OCI-LY7 (cell line): ENCODE measurements at regions not wholly inside any gene's neighbourhood (a gene's known extent, or its start where the extent isn't known, plus 50 kb on each side); places are given as distances from the start of the nearest gene placed in this dataset.

Source experiments
- EZH2phosphoT487 ChIP-seq: fragments of 200-600 bp; sonication (generic); IDR thresholded peaks from 2 replicates; pipeline ENCODE4 v1.6.1; 2018; ENCODE audit warnings: low read depth, borderline replicate concordance, mild to moderate bottlenecking, mixed run types, antibody characterized with exemption, low read length, moderate library complexity, mixed read lengths
- TF ChIP-seq, protein P1 (sequence below): fragments of 200-600 bp; sonication (generic); conservative IDR thresholded peaks from 2 replicates; pipeline ENCODE4 v1.5.1; 2014; ENCODE audit warnings: mild to moderate bottlenecking, antibody characterized with exemption, low read length, moderate library complexity, mixed read lengths

DNA sequence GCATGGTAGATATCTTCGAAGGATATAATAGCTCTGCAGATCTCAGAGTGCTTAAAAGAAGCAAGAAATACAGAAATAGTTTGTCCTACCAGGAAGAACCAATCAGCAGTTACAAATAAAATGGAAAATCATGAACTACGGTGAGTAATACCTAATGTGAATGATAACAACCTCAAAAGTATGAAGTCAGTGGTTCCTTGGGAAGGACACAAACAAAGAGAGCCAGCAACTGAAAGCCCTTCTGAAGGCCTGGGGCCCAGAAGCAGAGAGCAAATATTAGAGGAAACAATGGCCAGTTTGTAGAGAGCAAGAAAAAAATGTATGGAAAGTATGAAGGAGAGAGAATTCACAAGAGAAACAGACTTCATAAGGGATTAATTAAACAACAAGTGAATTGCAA, 226.8 kb upstream of the CHST9 start:
- TF ChIP-seq, protein P1, sequence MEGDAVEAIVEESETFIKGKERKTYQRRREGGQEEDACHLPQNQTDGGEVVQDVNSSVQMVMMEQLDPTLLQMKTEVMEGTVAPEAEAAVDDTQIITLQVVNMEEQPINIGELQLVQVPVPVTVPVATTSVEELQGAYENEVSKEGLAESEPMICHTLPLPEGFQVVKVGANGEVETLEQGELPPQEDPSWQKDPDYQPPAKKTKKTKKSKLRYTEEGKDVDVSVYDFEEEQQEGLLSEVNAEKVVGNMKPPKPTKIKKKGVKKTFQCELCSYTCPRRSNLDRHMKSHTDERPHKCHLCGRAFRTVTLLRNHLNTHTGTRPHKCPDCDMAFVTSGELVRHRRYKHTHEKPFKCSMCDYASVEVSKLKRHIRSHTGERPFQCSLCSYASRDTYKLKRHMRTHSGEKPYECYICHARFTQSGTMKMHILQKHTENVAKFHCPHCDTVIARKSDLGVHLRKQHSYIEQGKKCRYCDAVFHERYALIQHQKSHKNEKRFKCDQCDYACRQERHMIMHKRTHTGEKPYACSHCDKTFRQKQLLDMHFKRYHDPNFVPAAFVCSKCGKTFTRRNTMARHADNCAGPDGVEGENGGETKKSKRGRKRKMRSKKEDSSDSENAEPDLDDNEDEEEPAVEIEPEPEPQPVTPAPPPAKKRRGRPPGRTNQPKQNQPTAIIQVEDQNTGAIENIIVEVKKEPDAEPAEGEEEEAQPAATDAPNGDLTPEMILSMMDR = no peak
- TF ChIP-seq EZH2phosphoT487 = no peak
